GM19438 (cell line): ENCODE measurements at regions not wholly inside any gene's neighbourhood (a gene's known extent, or its start where the extent isn't known, plus 50 kb on each side); places are given as distances from the start of the nearest gene placed in this dataset.
"Not testable (repeated sequence)": the region's sequence is repeated elsewhere in the genome, so short reads cannot be mapped to it uniquely, and the experiment has no call there.

ENCODE experiments used
- ATAC-seq: cut with Tn5 transposase; IDR thresholded peaks from one replicate; pipeline ENCODE4 v1.9.1; 2021; ENCODE audit warnings: low read depth; ENCODE audit not compliant: unreplicated experiment

- ATAC-seq, result no peak
Measured at GRCh38 chr2:147171941-147172340, 672.9 kb upstream of the ACVR2A start.

- ATAC-seq, result no peak
Measured at GRCh38 chr2:147170932-147171331, 673.9 kb upstream of the ACVR2A start.

- ATAC-seq, result no peak
Measured at GRCh38 chr2:147165697-147166382, 679.0 kb upstream of the ACVR2A start.

GRCh38 chr2:147164563-147164962 is 680.3 kb upstream of the ACVR2A start:
- no peak for ATAC-seq

GRCh38 chr2:147161746-147162145 is 683.1 kb upstream of the ACVR2A start:
- ATAC-seq, result no peak

- ATAC-seq, result no peak
Measured at GRCh38 chr2:147156970-147157369, 687.9 kb upstream of the ACVR2A start.

- ATAC-seq, result no peak
Measured at GRCh38 chr2:147150241-147150635, 694.6 kb upstream of the ACVR2A start.

- no peak for ATAC-seq
Measured at GRCh38 chr2:147149575-147150240, 695.1 kb upstream of the ACVR2A start.

GRCh38 chr2:147147802-147148201 is 697.0 kb upstream of the ACVR2A start:
- no peak for ATAC-seq

- no peak for ATAC-seq
Measured at GRCh38 chr2:147141930-147142329, 702.9 kb upstream of the ACVR2A start.

- ATAC-seq, result not testable (repeated sequence)
Measured at GRCh38 chr2:147139732-147140131, 705.1 kb upstream of the ACVR2A start.

- ATAC-seq, result no peak
Measured at GRCh38 chr2:147137711-147138110, 707.1 kb upstream of the ACVR2A start.

- ATAC-seq, result no peak
Measured at GRCh38 chr2:147135376-147135775, 709.5 kb upstream of the ACVR2A start.

GRCh38 chr2:147133286-147133908 is 711.4 kb upstream of the ACVR2A start:
- no peak for ATAC-seq

GRCh38 chr2:147125145-147125544 is 719.7 kb upstream of the ACVR2A start:
- ATAC-seq, result no peak

GRCh38 chr2:147122944-147123343 is 721.9 kb upstream of the ACVR2A start:
- no peak for ATAC-seq

- no peak for ATAC-seq
Measured at GRCh38 chr2:147110962-147111361, 733.9 kb upstream of the ACVR2A start.

- no peak for ATAC-seq
Measured at GRCh38 chr2:147110317-147110716, 734.5 kb upstream of the ACVR2A start.

- ATAC-seq, result no peak
Measured at GRCh38 chr2:147109291-147109690, 735.5 kb upstream of the ACVR2A start.

GRCh38 chr2:147108548-147108947 is 736.3 kb upstream of the ACVR2A start:
- no peak for ATAC-seq

GRCh38 chr2:147101941-147102790 is 742.7 kb upstream of the ACVR2A start:
- no peak for ATAC-seq
